Colonic mucosa (tissue), 4 donors: ENCODE measurements at regions not wholly inside any gene's neighbourhood (a gene's known extent, or its start where the extent isn't known, plus 50 kb on each side); places are given as distances from the start of the nearest gene placed in this dataset.

Experiments used
- DNase-seq: peaks from one replicate; pipeline ENCODE4 v3.0.0-alpha.2; 2020
- H3K27ac ChIP-seq: fragments of 200-600 bp; one replicate; pipeline ENCODE4 v1.8.0; 2021
- H3K27me3 ChIP-seq: fragments of 200-600 bp; one replicate; pipeline ENCODE4 v1.8.0; 2021
- H3K36me3 ChIP-seq: fragments of 200-600 bp; one replicate; pipeline ENCODE4 v1.8.0; 2021
- H3K4me1 ChIP-seq: fragments of 200-600 bp; one replicate; pipeline ENCODE4 v1.8.0; 2021; ENCODE audit warnings: mild to moderate bottlenecking
- H3K4me3 ChIP-seq: fragments of 200-600 bp; one replicate; pipeline ENCODE4 v1.8.0; 2021
- H3K9ac ChIP-seq, 2 donors: one replicate each; pipeline ENCODE4 v1.7.0; 2013; ENCODE audit warnings: control low read depth in 2 of 2, low read depth in 2 of 2, low read length in 2 of 2
- H3K9me3 ChIP-seq: fragments of 200-600 bp; one replicate; pipeline ENCODE4 v1.8.0; 2021
- intact Hi-C: fragments of 100-400 bp; cut with DNase I; formaldehyde crosslinking; loops from one replicate; pipeline ENCODE4 v1.14.1; 2022
- TF ChIP-seq, protein P1 (sequence below): fragments of 200-600 bp; IDR thresholded peaks from one replicate; pipeline ENCODE4 v1.8.0; 2022; ENCODE audit warnings: antibody characterized with exemption, mild to moderate bottlenecking
- donor health status: healthy.
- donor health status: DM: no; HTN: no; CAD: no.
- donor health status: DM: no; HTN: no; CAD: no.

DNA sequence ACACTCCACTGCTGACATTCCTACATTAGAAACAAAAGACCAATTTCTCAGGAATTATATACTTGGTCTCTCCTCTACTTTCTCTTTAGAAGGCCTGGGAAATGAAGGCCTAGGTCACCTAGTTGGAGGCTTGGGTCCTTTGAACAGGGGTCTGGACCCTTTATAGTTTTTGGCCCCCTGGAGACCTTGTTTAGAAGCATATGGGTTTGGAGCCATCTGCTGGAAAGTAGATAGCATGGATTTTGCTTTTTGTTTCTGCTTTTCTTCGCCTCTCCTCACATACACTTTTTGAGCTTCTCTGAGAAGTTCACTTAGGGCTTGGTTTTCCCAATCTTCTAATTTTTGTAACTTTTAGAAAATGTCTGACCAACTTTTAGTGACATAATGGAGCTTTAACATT, 67.1 kb upstream of the CDK20 start:
- H3K9me3 ChIP-seq: no peaks in the 10 kb centered on the region
- H3K4me3 ChIP-seq: no peak overlapping the region
- intact Hi-C loops: loop anchor here (5.0 kb wide), 2 partner anchors 84 to 359 kb away; a partner anchor contains a TSS
- no peaks in the 10 kb centered on the region for H3K4me1 ChIP-seq
- no peak overlapping the region for H3K9ac ChIP-seq
- no peak overlapping the region for H3K27ac ChIP-seq
- TF ChIP-seq, protein P1, sequence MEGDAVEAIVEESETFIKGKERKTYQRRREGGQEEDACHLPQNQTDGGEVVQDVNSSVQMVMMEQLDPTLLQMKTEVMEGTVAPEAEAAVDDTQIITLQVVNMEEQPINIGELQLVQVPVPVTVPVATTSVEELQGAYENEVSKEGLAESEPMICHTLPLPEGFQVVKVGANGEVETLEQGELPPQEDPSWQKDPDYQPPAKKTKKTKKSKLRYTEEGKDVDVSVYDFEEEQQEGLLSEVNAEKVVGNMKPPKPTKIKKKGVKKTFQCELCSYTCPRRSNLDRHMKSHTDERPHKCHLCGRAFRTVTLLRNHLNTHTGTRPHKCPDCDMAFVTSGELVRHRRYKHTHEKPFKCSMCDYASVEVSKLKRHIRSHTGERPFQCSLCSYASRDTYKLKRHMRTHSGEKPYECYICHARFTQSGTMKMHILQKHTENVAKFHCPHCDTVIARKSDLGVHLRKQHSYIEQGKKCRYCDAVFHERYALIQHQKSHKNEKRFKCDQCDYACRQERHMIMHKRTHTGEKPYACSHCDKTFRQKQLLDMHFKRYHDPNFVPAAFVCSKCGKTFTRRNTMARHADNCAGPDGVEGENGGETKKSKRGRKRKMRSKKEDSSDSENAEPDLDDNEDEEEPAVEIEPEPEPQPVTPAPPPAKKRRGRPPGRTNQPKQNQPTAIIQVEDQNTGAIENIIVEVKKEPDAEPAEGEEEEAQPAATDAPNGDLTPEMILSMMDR: no peak
- H3K27me3 ChIP-seq: no peaks in the 10 kb centered on the region
- no peaks in the 10 kb centered on the region for H3K36me3 ChIP-seq
- DNase-seq: no peak

DNA sequence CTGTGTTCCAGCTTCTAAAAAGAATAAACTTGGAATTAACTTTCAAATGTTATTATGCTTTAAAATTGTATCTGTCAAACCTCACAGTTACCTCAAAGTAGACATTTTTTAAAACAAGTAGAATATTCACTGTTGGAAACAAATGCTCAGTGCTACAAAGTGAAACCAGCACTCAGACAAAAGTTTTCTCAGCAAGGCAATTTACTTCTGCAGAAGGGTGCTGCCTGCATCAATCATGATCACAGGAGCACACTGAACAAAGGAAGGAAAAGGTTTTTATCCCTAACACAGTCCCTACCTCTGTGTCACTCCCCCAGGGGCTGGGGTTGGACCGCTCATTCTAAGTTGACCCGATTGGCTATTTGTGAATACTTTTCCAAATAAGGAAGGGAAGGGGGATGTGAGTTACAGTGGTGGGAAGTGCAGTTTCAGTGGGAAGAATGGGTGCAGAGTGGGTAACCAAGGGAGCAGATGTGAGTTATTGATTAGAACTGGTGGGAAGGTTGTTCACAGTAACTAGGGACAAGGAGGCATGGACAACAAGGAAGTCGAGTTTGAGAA, 63.0 kb upstream of the CDK20 start:
- Histone ChIP-seq H3K4me3 (no peak overlapping the region), H3K27ac (no peak overlapping the region), H3K27me3 (no peaks in the 10 kb centered on the region), H3K4me1 (no peaks in the 10 kb centered on the region), H3K36me3 (no peaks in the 10 kb centered on the region), H3K9me3 (no peaks in the 10 kb centered on the region), H3K9ac (no peak overlapping the region)
- no peak for DNase-seq
- TF ChIP-seq, protein P1: no peak
- intact Hi-C loops: no loop called here

DNA sequence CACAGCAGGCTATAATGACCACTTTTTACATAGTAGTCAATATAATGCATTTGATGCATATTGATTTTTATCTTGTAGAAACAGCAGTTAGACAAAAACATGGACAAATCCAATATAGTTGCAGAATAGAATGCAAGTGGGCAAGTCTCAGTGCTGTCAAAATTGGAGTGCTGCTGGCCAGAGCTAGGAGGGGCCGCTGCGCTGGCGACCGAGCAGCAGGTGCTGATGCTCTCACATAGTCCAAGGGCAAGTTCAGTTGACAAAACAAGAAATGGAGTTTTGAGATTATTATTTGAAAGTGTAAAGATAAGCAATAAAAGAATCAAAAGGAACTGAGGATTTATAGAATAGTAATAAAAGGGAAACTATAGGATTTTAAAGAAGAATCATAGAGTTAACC, 60.6 kb upstream of the CDK20 start:
- TF ChIP-seq, protein P1: no peak
- Histone ChIP-seq H3K36me3 (no peaks in the 10 kb centered on the region), H3K4me1 (no peaks in the 10 kb centered on the region), H3K27ac (no peak overlapping the region), H3K9ac (no peak overlapping the region), H3K4me3 (no peak overlapping the region), H3K27me3 (no peaks in the 10 kb centered on the region), H3K9me3 (no peaks in the 10 kb centered on the region)
- intact Hi-C loops: no loop called here
- DNase-seq: no peak

DNA sequence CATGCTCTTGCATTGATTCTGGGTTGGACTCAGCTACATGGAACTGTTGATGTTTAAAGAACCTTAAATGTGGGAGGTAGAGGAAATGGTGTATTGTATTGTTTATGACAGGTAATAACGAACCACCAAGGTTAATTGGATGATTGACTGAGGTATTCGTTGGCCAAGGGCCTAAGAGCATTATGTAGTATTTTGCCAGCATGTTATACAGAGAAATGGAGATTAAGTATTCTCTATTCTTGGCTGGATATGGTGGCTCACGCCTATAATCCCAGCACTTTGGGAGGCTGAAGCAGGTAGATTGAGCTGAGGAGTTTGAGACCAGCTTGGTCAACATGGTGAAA, 59.0 kb upstream of the CDK20 start:
- intact Hi-C loops: no loop called here
- peak; percentile 21 for DNase-seq
- Histone ChIP-seq H3K4me1 (no peaks in the 10 kb centered on the region), H3K36me3 (no peaks in the 10 kb centered on the region), H3K9me3 (no peaks in the 10 kb centered on the region), H3K4me3 (no peak overlapping the region), H3K9ac (peak overlapping the region in 1 of 2 donors; percentile 26), H3K27ac (peak overlapping the region; percentile 40), H3K27me3 (no peaks in the 10 kb centered on the region)
- TF ChIP-seq, protein P1: no peak

DNA sequence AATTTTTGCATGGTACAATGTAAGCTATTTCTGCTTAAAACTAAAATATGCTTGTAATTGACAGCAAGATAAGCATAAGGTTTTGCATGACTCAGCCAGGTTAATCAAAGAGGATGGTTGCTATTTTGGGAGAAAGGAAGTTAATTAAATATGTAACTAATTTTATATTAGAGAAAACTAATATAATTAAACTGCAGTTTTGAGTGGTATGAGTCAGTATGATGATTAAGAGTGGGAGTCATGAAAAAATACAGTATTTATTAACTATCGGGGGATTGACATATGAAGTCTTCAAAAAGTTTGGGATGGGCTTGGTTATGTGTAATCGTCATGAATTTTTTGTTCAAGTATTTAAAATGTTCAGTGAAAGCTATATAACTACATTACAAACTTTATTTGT, 54.0 kb upstream of the CDK20 start:
- intact Hi-C loops: no loop called here
- DNase-seq: no peak
- H3K9ac ChIP-seq: no peak overlapping the region
- no peaks in the 10 kb centered on the region for H3K4me1 ChIP-seq
- H3K9me3 ChIP-seq: no peaks in the 10 kb centered on the region
- no peak overlapping the region for H3K4me3 ChIP-seq
- no peak overlapping the region for H3K27ac ChIP-seq
- TF ChIP-seq, protein P1: no peak
- H3K36me3 ChIP-seq: no peaks in the 10 kb centered on the region
- H3K27me3 ChIP-seq: no peaks in the 10 kb centered on the region

DNA sequence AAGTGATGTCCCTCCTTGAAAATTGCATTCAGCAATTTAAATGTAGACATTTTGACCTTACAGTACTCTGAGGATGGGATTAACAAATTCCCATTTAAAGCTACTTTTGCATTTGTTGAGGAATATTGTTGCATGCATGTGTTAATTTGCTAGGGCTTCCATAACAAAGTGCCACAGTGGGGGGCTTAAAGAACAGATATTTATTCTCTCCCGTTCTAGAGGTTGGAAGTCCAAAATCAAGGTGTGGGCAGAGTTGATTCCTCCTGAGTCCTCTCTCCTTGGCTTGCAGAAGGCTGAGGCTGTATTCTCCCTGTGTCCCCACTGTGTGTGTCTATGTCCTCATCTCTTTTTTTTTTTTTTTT, 51.8 kb upstream of the CDK20 start:
- no peak overlapping the region for H3K27ac ChIP-seq
- H3K27me3 ChIP-seq: no peaks in the 10 kb centered on the region
- H3K9ac ChIP-seq: no peak overlapping the region
- DNase-seq: no peak
- H3K4me3 ChIP-seq: no peak overlapping the region
- no peaks in the 10 kb centered on the region for H3K9me3 ChIP-seq
- no peaks in the 10 kb centered on the region for H3K4me1 ChIP-seq
- intact Hi-C loops: no loop called here
- H3K36me3 ChIP-seq: no peaks in the 10 kb centered on the region
- TF ChIP-seq, protein P1: no peak
